OCI-LY3 (cell line): ENCODE measurements at regions not wholly inside any gene's neighbourhood (a gene's known extent, or its start where the extent isn't known, plus 50 kb on each side); places are given as distances from the start of the nearest gene placed in this dataset.

ENCODE experiments used
- H2AFZ ChIP-seq: fragments of 200-600, 300-600 bp; shearing (Covaris generic); 2 replicates; pipeline ENCODE4 v1.6.0; 2014; ENCODE audit warnings: antibody characterized with exemption, low read depth, low read length
- H3K27ac ChIP-seq: fragments of 200-600, 300-600 bp; sonication (generic); 2 replicates; pipeline ENCODE4 v1.5.1; 2014; ENCODE audit warnings: mild to moderate bottlenecking, low read length, moderate library complexity, mixed read lengths
- H3K27me3 ChIP-seq: fragments of 200-600, 300-600 bp; sonication (generic); 2 replicates; pipeline ENCODE4 v1.6.1; 2014; ENCODE audit warnings: low read depth, low read length, mixed read lengths
- H3K36me3 ChIP-seq: fragments of 200-600, 300-600 bp; sonication (generic); replicated peaks from 2 replicates; pipeline ENCODE3; 2014; ENCODE audit warnings: low read depth, low read length, mixed read lengths
- H3K4me1 ChIP-seq: fragments of 300-600, 200-600 bp; sonication (generic); 2 replicates; pipeline ENCODE4 v1.6.1; 2014; ENCODE audit warnings: low read length, mixed read lengths
- H3K4me2 ChIP-seq: fragments of 200-600, 300-600 bp; sonication (generic); 2 replicates; pipeline ENCODE4 v1.6.1; 2014; ENCODE audit warnings: low read length, mixed read lengths
- H3K4me3 ChIP-seq: fragments of 300-600, 200-600 bp; sonication (generic); 2 replicates; pipeline ENCODE4 v1.5.1; 2014; ENCODE audit warnings: antibody characterized with exemption, mild to moderate bottlenecking, low read length, moderate library complexity
- H3K79me2 ChIP-seq: fragments of 300-600, 200-600 bp; shearing (Covaris generic); 2 replicates; pipeline ENCODE4 v1.6.1; 2014; ENCODE audit warnings: mild to moderate bottlenecking, low read length, mixed read lengths
- H3K9ac ChIP-seq: fragments of 300-600, 200-600 bp; shearing (Covaris generic); 2 replicates; pipeline ENCODE4 v1.6.0; 2014; ENCODE audit warnings: mild to moderate bottlenecking, low read length, moderate library complexity
- H3K9me3 ChIP-seq: fragments of 200-600, 300-600 bp; shearing (Covaris generic); 2 replicates; pipeline ENCODE4 v1.6.1; 2014; ENCODE audit warnings: low read length, mixed read lengths; ENCODE audit not compliant: insufficient read depth
- H4K20me1 ChIP-seq: fragments of 200-600, 300-600 bp; sonication (generic); 2 replicates; pipeline ENCODE4 v1.6.1; 2016; ENCODE audit warnings: low read length, mixed read lengths; ENCODE audit not compliant: insufficient read depth
- EZH2phosphoT487 ChIP-seq: fragments of 200-600 bp; shearing (Covaris generic); IDR thresholded peaks from 2 replicates; pipeline ENCODE4 v1.6.1; 2018; ENCODE audit warnings: antibody characterized with exemption, mixed run types, low read depth
- TF ChIP-seq, protein P1 (sequence below): fragments of 200-600, 300-600 bp; sonication (generic); IDR thresholded peaks from 2 replicates; pipeline ENCODE4 v1.5.1; 2014; ENCODE audit warnings: antibody characterized with exemption, low read length, low read depth

DNA sequence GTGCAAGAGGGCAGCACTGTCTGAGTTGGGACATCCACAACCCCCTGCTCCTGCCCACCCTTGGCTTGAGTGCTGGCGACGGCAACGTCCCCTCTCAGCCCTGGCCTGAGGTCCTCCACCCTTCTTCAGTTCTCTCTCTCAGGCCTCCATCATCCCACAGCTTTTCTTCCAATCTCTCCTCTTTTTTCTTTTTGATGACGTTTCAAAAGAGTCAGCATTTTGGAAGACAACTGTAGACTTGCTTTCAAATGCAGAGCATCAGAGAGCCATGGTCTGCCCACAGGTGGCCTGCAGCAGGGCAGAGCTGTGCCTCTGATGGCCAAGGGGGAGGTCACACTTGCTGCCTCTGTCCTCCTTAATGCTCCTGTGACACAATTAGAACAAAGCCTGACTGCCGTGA lies 775.4 kb downstream of the KCNJ18 start:
- TF ChIP-seq, protein P1, sequence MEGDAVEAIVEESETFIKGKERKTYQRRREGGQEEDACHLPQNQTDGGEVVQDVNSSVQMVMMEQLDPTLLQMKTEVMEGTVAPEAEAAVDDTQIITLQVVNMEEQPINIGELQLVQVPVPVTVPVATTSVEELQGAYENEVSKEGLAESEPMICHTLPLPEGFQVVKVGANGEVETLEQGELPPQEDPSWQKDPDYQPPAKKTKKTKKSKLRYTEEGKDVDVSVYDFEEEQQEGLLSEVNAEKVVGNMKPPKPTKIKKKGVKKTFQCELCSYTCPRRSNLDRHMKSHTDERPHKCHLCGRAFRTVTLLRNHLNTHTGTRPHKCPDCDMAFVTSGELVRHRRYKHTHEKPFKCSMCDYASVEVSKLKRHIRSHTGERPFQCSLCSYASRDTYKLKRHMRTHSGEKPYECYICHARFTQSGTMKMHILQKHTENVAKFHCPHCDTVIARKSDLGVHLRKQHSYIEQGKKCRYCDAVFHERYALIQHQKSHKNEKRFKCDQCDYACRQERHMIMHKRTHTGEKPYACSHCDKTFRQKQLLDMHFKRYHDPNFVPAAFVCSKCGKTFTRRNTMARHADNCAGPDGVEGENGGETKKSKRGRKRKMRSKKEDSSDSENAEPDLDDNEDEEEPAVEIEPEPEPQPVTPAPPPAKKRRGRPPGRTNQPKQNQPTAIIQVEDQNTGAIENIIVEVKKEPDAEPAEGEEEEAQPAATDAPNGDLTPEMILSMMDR: no peak
- TF ChIP-seq EZH2phosphoT487: no peak
- H3K9ac ChIP-seq: no peak overlapping the region
- no peak overlapping the region for H3K4me3 ChIP-seq
- H4K20me1 ChIP-seq: no peaks in the 10 kb centered on the region
- no peak overlapping the region for H2AFZ ChIP-seq
- H3K79me2 ChIP-seq: no peaks in the 10 kb centered on the region
- H3K27me3 ChIP-seq: no peaks in the 10 kb centered on the region
- H3K4me1 ChIP-seq: no peaks in the 10 kb centered on the region
- H3K9me3 ChIP-seq: no peaks in the 10 kb centered on the region
- no peaks in the 10 kb centered on the region for H3K36me3 ChIP-seq
- no peak overlapping the region for H3K27ac ChIP-seq
- no peak overlapping the region for H3K4me2 ChIP-seq

DNA sequence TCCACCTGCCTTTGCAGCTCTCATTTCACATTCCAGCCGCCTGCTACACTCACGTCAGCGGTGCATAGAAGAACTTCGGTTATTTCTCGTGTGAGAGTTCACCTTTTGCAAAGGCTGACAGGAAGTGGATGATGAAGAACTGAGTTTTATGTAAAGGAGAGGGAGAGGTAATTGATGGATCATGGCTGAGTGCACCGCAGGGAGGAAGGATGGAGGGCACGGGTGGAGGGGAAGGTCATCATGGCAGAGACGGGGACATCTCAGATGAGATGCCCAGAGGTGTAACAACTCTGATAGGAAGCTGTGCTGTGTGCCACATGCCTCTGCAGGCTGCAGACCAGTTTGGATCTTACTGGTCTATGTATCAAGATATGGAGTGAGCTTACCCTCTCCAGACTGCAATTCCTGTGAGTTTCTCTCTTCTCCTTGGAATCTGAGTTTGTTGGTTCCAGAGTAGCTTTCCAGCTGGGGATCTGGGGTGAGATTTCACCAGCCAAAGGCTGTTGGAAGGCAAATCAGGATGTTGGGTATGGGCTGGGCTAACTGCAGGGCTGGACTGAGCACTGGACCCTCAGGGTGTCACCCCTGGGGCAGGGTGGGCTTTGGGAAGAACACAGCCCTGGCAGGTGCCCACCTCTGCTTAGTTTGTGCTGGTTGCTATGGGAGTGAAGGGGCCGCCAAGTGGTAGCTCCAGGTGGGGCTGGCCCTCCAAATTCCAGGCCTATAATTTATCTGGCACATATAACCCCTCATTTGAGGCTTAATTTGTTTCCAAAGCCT lies 777.0 kb downstream of the KCNJ18 start:
- Histone ChIP-seq H3K4me1 (no peaks in the 10 kb centered on the region), H3K9me3 (no peaks in the 10 kb centered on the region), H3K27ac (no peak overlapping the region), H3K9ac (no peak overlapping the region), H2AFZ (no peak overlapping the region), H3K79me2 (no peaks in the 10 kb centered on the region), H4K20me1 (no peaks in the 10 kb centered on the region), H3K27me3 (no peaks in the 10 kb centered on the region), H3K4me2 (no peak overlapping the region), H3K4me3 (no peak overlapping the region), H3K36me3 (no peaks in the 10 kb centered on the region)
- TF ChIP-seq EZH2phosphoT487: no peak
- TF ChIP-seq, protein P1: no peak

DNA sequence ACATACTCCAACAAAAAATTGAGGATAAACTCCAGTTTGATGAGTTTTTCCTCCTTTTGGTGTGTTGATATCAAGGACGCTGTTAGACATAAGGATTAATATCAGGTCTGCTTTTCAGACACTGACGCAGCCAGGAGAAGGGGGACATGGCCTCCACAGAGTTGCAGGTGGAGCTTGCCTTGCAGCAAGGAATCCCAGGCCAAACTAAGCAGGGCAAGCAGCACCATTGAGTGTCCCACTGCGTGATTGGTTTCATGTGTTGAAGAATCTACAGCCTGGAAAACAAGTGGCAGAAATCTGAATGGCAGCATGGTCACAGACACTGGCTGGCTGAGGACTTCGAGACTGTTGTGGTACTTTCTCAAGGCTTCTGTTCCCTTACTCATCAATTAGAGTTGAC lies 777.6 kb downstream of the KCNJ18 start:
- no peaks in the 10 kb centered on the region for H3K79me2 ChIP-seq
- H3K9me3 ChIP-seq: no peaks in the 10 kb centered on the region
- no peak overlapping the region for H3K27ac ChIP-seq

DNA sequence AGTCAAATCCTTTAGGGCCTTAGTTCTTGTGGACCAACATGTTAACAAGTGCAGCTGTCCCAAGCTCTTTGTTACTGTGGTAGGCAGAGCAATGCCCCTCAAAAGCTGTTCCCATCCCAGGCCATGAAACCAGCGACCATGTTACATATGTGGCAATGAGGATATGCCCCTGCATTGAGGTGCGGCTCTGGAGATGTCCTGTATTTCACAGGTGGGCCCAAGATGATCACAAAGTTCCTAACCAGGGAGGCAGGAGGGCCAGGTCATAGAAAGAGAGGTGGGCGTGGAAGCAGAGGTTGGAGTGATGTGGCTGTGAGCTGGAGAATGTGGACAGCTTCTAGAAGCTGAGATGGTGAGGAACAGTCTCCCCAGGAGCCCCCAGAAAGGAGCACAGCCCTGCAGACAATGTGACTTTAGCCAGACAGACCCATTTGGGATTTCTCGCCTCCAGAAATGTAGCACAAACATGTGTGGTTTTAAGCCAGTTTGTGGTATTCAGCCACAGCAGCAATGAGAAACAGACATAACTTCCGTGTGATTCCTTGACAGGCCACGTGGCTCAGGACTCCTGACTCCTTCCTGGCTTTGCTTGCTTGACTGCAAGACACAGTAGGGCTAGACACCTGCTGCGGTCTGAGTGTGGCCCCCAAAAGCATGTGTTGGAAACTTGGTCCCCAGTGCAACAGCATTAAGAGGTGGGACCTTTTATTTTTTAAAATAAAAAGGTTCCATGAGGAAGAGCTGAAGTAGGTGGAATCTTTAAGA lies 778.3 kb downstream of the KCNJ18 start:
- H3K27ac ChIP-seq: no peak overlapping the region
- H3K9me3 ChIP-seq: no peaks in the 10 kb centered on the region
- H3K4me1 ChIP-seq: no peaks in the 10 kb centered on the region
- no peak overlapping the region for H3K4me2 ChIP-seq
- H4K20me1 ChIP-seq: no peaks in the 10 kb centered on the region
- TF ChIP-seq EZH2phosphoT487: no peak
- TF ChIP-seq, protein P1: no peak
- no peak overlapping the region for H2AFZ ChIP-seq
- H3K4me3 ChIP-seq: no peak overlapping the region
- no peaks in the 10 kb centered on the region for H3K79me2 ChIP-seq
- H3K36me3 ChIP-seq: no peaks in the 10 kb centered on the region
- H3K27me3 ChIP-seq: no peaks in the 10 kb centered on the region
- H3K9ac ChIP-seq: no peak overlapping the region

More for the DNA sequence above, 777.6 kb downstream of the KCNJ18 start:
- Histone ChIP-seq H3K4me2 (no peak overlapping the region), H3K36me3 (no peaks in the 10 kb centered on the region), H3K27me3 (no peaks in the 10 kb centered on the region), H3K9ac (no peak overlapping the region), H3K4me3 (no peak overlapping the region), H2AFZ (no peak overlapping the region), H3K4me1 (no peaks in the 10 kb centered on the region), H4K20me1 (no peaks in the 10 kb centered on the region)
- TF ChIP-seq, protein P1: no peak
- no peak for TF ChIP-seq EZH2phosphoT487
